IPS DF 6.9 (cell line): ENCODE measurements at regions not wholly inside any gene's neighbourhood (a gene's known extent, or its start where the extent isn't known, plus 50 kb on each side); places are given as distances from the start of the nearest gene placed in this dataset.

Experiments used
- DNase-seq: peaks from one replicate; pipeline ENCODE4 v3.0.0-alpha.2; 2013; ENCODE audit warnings: low read depth, low spot score
- H3K27ac ChIP-seq: one replicate; pipeline ENCODE4 v1.5.1; 2013; ENCODE audit warnings: low read length, control low read depth
- H3K27me3 ChIP-seq: 2 replicates; pipeline ENCODE4 v1.6.1; 2013; ENCODE audit warnings: mild to moderate bottlenecking, low read length; ENCODE audit not compliant: control insufficient read depth, insufficient read depth
- H3K36me3 ChIP-seq: 2 replicates; pipeline ENCODE4 v1.6.1; 2013; ENCODE audit warnings: low read length; ENCODE audit not compliant: control insufficient read depth, insufficient read depth
- H3K4me1 ChIP-seq: 2 replicates; pipeline ENCODE4 v1.6.1; 2013; ENCODE audit warnings: low read length; ENCODE audit not compliant: control insufficient read depth, insufficient read depth
- H3K4me3 ChIP-seq: 2 replicates; pipeline ENCODE4 v1.5.1; 2013; ENCODE audit warnings: mild to moderate bottlenecking, low read length
- H3K9me3 ChIP-seq: 2 replicates; pipeline ENCODE4 v1.6.1; 2013; ENCODE audit warnings: low read length, inconsistent platforms; ENCODE audit not compliant: control insufficient read depth, insufficient read depth
- WGBS: extraction: QIAGEN DNeasy Blood & Tissue Kit; methylation state at CpG from one replicate; pipeline ENCODE4 v1.1.7; 2013; ENCODE audit warnings: mixed read lengths, missing lambda C conversion rate; ENCODE audit not compliant: insufficient read length, insufficient coverage; 5-methylcytosine and 5-hydroxymethylcytosine counted together

- no peaks in the 10 kb centered on the region for H3K36me3 ChIP-seq
- WGBS: no CpG with 5 or more reads among the region's 7 CpGs
- no peak overlapping the region for H3K27ac ChIP-seq
- no peaks in the 10 kb centered on the region for H3K27me3 ChIP-seq
- H3K9me3 ChIP-seq: no peaks in the 10 kb centered on the region
- H3K4me1 ChIP-seq: no peaks in the 10 kb centered on the region
- no peak overlapping the region for H3K4me3 ChIP-seq
- DNase-seq: no peak
Measured at GRCh38 chr4:17206829-17207801, 304.8 kb downstream of the QDPR start.

GRCh38 chr4:17204908-17205307 lies 306.5 kb upstream of the LDB2 start:
- H3K4me1 ChIP-seq: no peaks in the 10 kb centered on the region
- H3K36me3 ChIP-seq: no peaks in the 10 kb centered on the region
- H3K27me3 ChIP-seq: no peaks in the 10 kb centered on the region
- H3K27ac ChIP-seq: no peak overlapping the region
- no CpG with 5 or more reads among the region's 2 CpGs for WGBS
- H3K4me3 ChIP-seq: no peak overlapping the region
- no peaks in the 10 kb centered on the region for H3K9me3 ChIP-seq
- DNase-seq: no peak

DNA sequence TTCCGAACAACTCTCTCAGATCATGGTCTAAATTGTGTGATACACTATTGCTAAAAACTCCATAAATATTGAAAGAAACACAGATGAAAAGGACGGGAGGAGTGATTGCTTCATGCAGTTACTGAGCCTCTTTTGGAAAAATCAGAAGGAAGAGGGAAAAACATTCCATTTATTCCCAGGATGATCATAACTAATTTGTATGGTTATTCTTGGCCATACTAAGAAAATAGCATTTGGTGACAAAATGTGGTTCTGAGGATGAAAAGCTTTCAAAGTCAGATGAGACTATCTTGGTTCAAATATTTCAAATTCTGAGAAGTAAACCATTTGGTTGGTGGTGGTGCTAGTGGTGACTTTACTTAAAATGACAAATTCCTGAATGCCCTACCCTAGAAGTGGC lies 305.4 kb upstream of the LDB2 start:
- no peak overlapping the region for H3K27ac ChIP-seq
- no peaks in the 10 kb centered on the region for H3K4me1 ChIP-seq
- no peaks in the 10 kb centered on the region for H3K36me3 ChIP-seq
- WGBS: no CpG with 5 or more reads among the region's 2 CpGs
- H3K9me3 ChIP-seq: no peaks in the 10 kb centered on the region
- no peak for DNase-seq
- no peak overlapping the region for H3K4me3 ChIP-seq
- no peaks in the 10 kb centered on the region for H3K27me3 ChIP-seq

DNA sequence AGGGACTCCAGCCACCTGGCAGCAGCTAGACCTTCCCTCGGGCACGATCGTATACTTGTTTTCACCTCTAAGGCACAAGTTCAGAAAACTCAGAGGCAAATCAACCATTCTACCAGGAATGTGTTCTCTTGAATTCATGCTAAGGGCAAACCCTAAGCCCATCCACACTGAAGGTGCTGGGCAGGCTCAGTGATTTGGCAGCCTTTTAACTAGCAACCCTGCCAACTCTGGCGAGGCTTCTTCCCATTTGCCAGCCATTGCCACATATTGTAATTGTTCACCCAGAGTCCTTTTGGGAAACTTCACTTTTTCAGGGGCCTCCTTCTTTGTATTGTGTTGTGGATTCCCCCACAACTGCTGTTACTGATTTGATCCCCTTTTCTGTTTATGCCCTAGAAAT lies 298.6 kb upstream of the LDB2 start:
- H3K27ac ChIP-seq: no peak overlapping the region
- no peaks in the 10 kb centered on the region for H3K36me3 ChIP-seq
- DNase-seq: no peak
- H3K4me1 ChIP-seq: no peaks in the 10 kb centered on the region
- no peaks in the 10 kb centered on the region; the same call in 1 of the 2 replicates for H3K9me3 ChIP-seq
- no peaks in the 10 kb centered on the region for H3K27me3 ChIP-seq
- H3K4me3 ChIP-seq: no peak overlapping the region
- no CpG with 5 or more reads among the region's 4 CpGs for WGBS

DNA sequence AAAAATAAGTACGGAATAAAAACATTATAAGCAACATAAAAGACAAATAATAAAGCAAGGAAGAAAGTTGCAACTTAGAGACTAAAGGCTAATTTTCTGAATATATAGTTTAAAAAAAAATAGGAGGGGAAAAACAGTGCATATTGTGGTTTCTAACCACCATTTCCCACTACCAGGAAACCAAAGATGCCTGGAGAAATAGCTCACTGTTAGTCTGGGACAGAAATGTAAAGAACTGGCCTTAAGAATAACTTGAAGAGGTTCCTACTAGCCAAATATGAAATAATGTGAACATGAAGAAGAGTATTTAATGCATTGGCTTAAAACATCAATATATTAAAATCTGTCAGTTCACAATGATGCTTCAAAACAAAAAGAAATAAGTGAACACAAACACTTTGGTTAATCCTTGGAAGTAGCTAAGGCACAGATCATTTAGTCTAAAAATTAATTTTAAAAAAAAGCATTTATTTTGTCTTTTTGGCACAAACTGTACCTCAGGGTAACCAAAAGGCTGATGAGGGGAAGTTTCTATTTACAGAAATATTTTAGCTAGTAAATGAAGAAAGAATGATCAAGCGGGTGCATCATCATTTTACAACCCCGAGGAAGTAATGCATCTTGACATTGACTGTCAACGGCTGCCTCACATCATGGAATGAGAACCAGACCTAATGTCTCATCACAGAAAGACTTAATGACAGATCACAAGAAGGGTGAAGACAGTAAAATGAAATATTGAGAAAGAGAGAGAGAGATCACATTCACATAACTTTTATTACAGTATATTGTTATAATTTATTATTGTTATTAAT lies 297.2 kb upstream of the LDB2 start:
- DNase-seq: no peak
- no peaks in the 10 kb centered on the region for H3K4me1 ChIP-seq
- no peak overlapping the region for H3K27ac ChIP-seq
- no peak overlapping the region for H3K4me3 ChIP-seq
- no peaks in the 10 kb centered on the region for H3K36me3 ChIP-seq
- WGBS: no CpG with 5 or more reads among the region's 4 CpGs
- no peaks in the 10 kb centered on the region for H3K27me3 ChIP-seq
- no peaks in the 10 kb centered on the region; the same call in 1 of the 2 replicates for H3K9me3 ChIP-seq

DNA sequence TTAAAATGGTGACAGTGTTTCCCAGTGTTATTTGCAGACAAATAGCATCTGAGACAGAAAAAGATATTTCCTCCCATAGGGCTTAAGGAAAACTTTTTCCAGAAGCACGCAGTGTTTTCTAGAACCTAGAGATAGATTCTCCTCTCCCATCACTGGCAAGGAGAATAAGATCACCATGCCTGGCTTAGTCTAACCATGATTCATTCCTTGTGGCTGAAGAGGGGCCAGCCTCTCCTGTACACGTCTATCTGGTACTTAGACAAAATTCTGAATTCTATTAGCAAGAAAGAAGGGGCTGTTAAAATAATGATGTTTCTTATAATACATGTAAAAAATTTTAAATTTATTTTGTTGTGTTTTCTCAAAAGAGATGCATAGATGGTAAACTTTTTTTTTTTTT lies 296.1 kb upstream of the LDB2 start:
- Histone ChIP-seq H3K4me3 (no peak overlapping the region), H3K27ac (no peak overlapping the region), H3K9me3 (no peaks in the 10 kb centered on the region; the same call in 1 of the 2 replicates), H3K27me3 (no peaks in the 10 kb centered on the region), H3K4me1 (no peaks in the 10 kb centered on the region), H3K36me3 (no peaks in the 10 kb centered on the region)
- no peak for DNase-seq
- no CpG with 5 or more reads among the region's 2 CpGs for WGBS

DNA sequence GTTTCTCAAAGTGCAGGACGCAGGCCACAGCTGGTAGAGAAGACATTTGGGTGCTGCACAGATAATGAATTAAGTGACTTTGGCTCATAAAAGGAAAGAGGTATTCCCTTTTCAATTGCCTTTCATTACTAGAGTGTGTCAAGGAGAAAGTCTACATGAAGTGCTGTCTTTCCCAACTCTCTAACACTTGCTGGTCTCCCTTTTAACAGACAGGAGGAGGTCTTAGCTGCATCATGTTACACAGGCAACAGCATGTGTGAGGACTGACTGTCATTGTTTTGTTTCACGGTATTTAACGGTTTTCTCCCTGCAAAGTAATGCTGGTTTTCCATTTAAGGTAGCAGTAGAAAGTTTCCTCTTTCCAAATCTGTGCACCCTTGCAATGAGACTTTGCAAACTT lies 291.3 kb upstream of the LDB2 start:
- H3K27me3 ChIP-seq: no peaks in the 10 kb centered on the region
- no peak overlapping the region for H3K27ac ChIP-seq
- H3K9me3 ChIP-seq: no peaks in the 10 kb centered on the region
- DNase-seq: no peak
- H3K4me3 ChIP-seq: no peak overlapping the region
- no peaks in the 10 kb centered on the region for H3K36me3 ChIP-seq
- no peaks in the 10 kb centered on the region for H3K4me1 ChIP-seq
- WGBS: no CpG with 5 or more reads among the region's 3 CpGs

DNA sequence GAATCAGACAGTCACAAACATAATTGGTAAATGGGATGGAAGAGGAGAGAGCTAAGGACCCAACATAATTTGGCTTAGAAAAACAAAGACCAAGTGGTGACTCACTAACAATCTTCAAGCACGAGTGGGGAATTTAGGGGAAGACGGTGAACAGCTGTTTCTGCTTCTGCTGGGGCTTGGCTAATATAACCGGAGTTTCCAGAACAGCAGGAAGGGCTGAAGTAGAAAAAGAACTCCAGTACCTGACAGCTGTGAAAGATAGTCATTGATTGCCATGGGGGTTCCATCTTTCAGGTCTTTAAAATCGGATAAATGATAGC lies 290.9 kb upstream of the LDB2 start:
- Histone ChIP-seq H3K27ac (no peak overlapping the region), H3K27me3 (no peaks in the 10 kb centered on the region), H3K36me3 (no peaks in the 10 kb centered on the region), H3K4me3 (no peak overlapping the region), H3K4me1 (no peaks in the 10 kb centered on the region), H3K9me3 (no peaks in the 10 kb centered on the region)
- DNase-seq: no peak
- WGBS: no CpG with 5 or more reads among the region's 4 CpGs

DNA sequence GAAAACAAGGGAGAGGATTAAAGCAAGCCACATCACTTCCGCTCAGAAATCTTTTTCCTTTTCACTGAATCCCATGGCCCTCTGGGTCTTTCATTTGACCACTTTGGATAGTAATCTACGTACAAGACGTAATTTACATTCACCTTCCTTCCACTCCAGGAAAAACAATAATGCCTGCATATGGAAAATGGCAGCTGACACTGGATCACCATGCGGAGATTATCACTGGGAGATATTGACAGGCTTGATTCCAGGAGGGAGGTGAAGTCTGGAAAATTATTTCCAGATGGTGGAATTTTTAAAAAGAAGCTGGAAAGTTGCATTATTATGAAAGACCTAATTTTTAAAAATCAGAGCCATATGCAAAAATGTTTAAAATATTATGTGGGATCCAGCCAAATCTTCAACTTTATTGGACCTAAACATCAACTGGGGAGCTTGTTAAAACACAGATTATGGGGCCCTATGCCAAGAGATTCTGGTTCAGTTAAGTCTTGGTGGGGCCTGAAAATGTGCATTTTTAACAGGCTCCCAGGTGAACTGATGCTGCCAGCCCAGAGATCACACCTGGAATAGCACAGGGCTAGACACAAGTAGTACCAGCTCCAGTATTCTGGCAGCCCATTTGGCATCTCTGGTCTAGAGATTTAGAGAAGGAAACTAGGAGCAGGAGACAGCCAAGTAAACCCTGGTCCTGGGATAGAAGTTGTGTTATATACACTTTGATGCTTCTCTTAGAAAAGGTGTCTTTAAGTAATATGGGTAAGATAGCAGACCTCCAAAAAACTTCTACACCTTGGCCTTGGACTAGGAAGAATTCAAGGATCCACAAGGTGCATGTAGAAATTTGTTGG lies 290.3 kb upstream of the LDB2 start:
- Histone ChIP-seq H3K4me3 (no peak overlapping the region), H3K27me3 (no peaks in the 10 kb centered on the region), H3K9me3 (no peaks in the 10 kb centered on the region), H3K36me3 (no peaks in the 10 kb centered on the region), H3K27ac (no peak overlapping the region), H3K4me1 (no peaks in the 10 kb centered on the region)
- no peak for DNase-seq
- no CpG with 5 or more reads among the region's 4 CpGs for WGBS

GRCh38 chr4:17188125-17188524 lies 289.7 kb upstream of the LDB2 start:
- WGBS: no CpG with 5 or more reads among the region's 3 CpGs
- H3K4me3 ChIP-seq: no peak overlapping the region
- H3K4me1 ChIP-seq: no peaks in the 10 kb centered on the region
- no peak for DNase-seq
- no peaks in the 10 kb centered on the region for H3K9me3 ChIP-seq
- no peak overlapping the region for H3K27ac ChIP-seq
- H3K36me3 ChIP-seq: no peaks in the 10 kb centered on the region
- H3K27me3 ChIP-seq: no peaks in the 10 kb centered on the region
